ENCODE measurements at regions not wholly inside any gene's neighbourhood (a gene's known extent, or its start where the extent isn't known, plus 50 kb on each side); places are given as distances from the start of the nearest gene placed in this dataset.
A peak's percentile ranks its signal among the peaks of the same experiment; 100 is the strongest.

DNA sequence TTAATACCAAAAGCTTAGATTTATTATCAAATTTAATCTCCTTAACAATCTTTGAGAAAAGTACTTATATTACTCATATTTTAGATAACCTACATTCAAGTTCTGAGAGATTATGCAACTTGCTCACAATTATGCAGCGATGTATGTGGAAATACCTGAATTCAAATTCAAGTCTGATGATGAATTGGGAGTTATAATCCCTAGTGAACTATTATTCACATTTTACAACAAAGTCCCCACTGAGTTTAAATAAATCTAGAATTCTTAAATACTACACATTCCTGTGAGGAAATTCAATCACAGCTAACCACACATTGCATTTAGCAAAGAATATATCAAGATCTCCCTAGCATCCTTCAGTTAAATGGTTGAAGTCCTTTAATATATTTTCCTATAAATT lies 278.4 kb downstream of the NOL4 start:
- ATAC-seq = no peak

DNA sequence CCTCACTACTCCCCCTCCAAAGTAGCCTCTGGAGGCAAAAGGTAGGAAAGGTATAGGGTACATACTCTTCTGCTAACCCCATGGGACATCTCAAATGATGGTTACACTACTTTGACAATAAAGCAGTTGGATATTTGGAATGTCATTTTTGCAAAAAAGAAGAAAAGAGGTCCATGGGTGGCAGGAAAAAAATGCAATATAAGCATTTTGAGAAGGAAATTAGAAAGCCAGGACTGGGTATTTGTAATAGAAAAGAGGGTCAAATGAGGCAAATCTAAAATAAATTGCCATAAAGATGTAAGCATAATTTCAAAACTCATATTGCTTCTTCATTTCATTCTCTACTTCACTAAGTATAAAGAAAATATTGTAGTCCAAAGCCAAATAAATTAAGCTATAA lies 280.2 kb downstream of the NOL4 start:
- H3K36me3 Mint-ChIP-seq = no peaks in the 10 kb centered on the region
- H3K4me1 Mint-ChIP-seq = no peaks in the 10 kb centered on the region
- no peak overlapping the region for H3K27ac Mint-ChIP-seq
- no peaks in the 10 kb centered on the region for H3K27me3 Mint-ChIP-seq
- peaks cover 8% of the 10 kb centered on the region for H3K9me3 Mint-ChIP-seq
- no peak overlapping the region for H3K4me3 Mint-ChIP-seq
- no peak for ATAC-seq

More for the DNA sequence above, 278.4 kb downstream of the NOL4 start:
- Mint-ChIP-seq H3K9me3 (no peaks in the 10 kb centered on the region), H3K27ac (no peak overlapping the region), H3K4me1 (no peaks in the 10 kb centered on the region), H3K36me3 (no peaks in the 10 kb centered on the region), H3K4me3 (no peak overlapping the region), H3K27me3 (no peaks in the 10 kb centered on the region)

- Mint-ChIP-seq H3K27ac (no peak overlapping the region), H3K9me3 (peaks cover 13% of the 10 kb centered on the region), H3K36me3 (no peaks in the 10 kb centered on the region), H3K27me3 (no peaks in the 10 kb centered on the region), H3K4me3 (no peak overlapping the region), H3K4me1 (no peaks in the 10 kb centered on the region)
- ATAC-seq = no peak
Measured at GRCh38 chr18:33937270-33937816, 287.4 kb downstream of the NOL4 start.

DNA sequence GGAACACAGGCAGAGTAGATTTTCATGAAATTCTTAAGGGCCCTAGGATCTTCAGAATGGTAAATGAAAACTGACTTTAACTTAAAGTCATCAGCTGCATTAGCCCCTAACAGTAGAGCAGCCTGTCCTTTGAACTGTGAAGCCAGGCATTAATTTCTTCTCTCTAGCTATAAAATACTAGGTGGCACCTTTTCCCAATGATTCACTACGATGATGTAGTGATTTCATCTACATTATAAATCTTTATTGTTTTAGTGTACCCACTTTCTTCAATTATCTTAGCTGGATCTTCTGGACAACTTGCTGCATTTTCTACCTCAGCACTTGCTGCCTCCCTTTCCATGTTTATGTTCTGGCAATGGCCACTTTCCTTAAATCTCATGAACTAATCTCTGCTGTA lies 290.5 kb downstream of the NOL4 start:
- Mint-ChIP-seq H3K4me3 (no peak overlapping the region), H3K4me1 (no peaks in the 10 kb centered on the region), H3K9me3 (peaks cover 5% of the 10 kb centered on the region), H3K27me3 (no peaks in the 10 kb centered on the region), H3K27ac (no peak overlapping the region), H3K36me3 (no peaks in the 10 kb centered on the region)
- ATAC-seq = no peak

DNA sequence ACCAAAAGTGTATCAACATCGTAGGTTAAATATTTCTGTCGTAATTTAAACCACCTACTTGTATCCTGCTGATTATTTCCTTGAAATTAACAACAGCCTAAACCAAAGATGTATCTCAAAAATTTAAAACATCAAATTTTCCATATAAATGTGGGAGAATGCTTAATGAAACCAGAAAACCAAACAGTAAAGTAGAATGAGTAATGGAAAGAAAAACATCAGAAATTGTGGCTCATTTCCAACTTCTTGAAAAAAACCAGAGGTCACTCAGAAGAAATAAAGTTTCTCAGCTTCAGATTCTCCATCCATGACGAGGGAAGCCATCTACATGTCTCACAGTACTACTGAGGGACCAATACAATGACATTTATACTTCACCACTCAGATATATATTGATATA lies 296.5 kb downstream of the NOL4 start:
- H3K9me3 Mint-ChIP-seq = no peaks in the 10 kb centered on the region
- no peak overlapping the region for H3K27ac Mint-ChIP-seq
- no peaks in the 10 kb centered on the region for H3K4me1 Mint-ChIP-seq
- H3K27me3 Mint-ChIP-seq = no peaks in the 10 kb centered on the region
- ATAC-seq = no peak
- H3K36me3 Mint-ChIP-seq = no peaks in the 10 kb centered on the region
- no peak overlapping the region for H3K4me3 Mint-ChIP-seq

GRCh38 chr18:33924576-33924975 lies 300.1 kb downstream of the NOL4 start:
- Mint-ChIP-seq H3K36me3 (no peaks in the 10 kb centered on the region), H3K27ac (no peak overlapping the region), H3K27me3 (no peaks in the 10 kb centered on the region), H3K4me1 (no peaks in the 10 kb centered on the region), H3K4me3 (no peak overlapping the region), H3K9me3 (no peaks in the 10 kb centered on the region)
- no peak for ATAC-seq

DNA sequence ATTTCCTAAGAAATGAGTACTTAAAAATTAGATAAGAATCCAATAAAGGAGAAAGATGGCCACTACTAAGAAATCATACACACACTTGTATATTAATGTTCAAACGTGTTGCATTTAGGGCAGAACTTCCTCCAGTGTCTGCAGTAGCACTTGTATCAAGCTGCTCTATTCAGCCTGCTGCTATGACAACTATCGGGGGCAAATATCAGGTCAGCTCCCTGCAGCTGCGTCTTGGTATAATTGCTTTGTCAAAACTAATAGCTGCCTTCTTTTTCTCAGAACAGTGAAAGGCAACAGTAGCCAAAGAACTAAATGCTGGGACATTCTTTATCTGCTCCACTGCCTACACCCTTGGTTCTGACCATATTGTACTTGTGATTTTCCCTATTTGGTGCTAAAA lies 300.7 kb downstream of the NOL4 start:
- Mint-ChIP-seq H3K4me3 (no peak overlapping the region), H3K27me3 (no peaks in the 10 kb centered on the region), H3K27ac (no peak overlapping the region), H3K4me1 (no peaks in the 10 kb centered on the region), H3K9me3 (no peaks in the 10 kb centered on the region), H3K36me3 (no peaks in the 10 kb centered on the region)
- no peak for ATAC-seq

GRCh38 chr18:33918571-33918970 lies 306.1 kb downstream of the NOL4 start:
- no peaks in the 10 kb centered on the region for H3K36me3 Mint-ChIP-seq
- no peaks in the 10 kb centered on the region for H3K27me3 Mint-ChIP-seq
- no peak overlapping the region for H3K4me3 Mint-ChIP-seq
- H3K9me3 Mint-ChIP-seq = peaks cover 13% of the 10 kb centered on the region
- H3K27ac Mint-ChIP-seq = no peak overlapping the region
- no peaks in the 10 kb centered on the region for H3K4me1 Mint-ChIP-seq
- ATAC-seq = no peak

DNA sequence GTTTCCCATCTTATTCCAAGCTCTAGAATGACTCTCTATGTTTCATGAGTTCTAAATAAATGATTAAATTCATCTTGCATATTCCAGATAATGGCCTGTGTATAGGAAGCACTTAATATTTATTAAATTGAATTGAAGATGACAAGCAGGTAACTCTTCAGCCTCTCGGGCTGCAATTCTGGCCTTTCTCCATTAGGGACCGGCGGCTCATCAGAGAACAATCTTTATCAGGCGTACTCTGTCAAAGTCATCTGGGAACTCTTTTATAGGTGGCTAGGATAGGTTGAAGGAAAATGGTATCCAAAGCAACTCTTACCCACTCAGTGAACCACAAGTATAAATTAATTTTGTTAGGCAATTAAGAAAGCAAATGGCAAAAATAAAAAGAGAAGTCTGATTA lies 308.5 kb downstream of the NOL4 start:
- Mint-ChIP-seq H3K27ac (no peak overlapping the region), H3K27me3 (no peaks in the 10 kb centered on the region), H3K4me1 (no peaks in the 10 kb centered on the region), H3K4me3 (no peak overlapping the region), H3K9me3 (peaks cover 13% of the 10 kb centered on the region), H3K36me3 (no peaks in the 10 kb centered on the region)
- ATAC-seq = no peak

GRCh38 chr18:33914399-33914798 lies 310.3 kb downstream of the NOL4 start:
- Mint-ChIP-seq H3K27me3 (no peaks in the 10 kb centered on the region), H3K36me3 (no peaks in the 10 kb centered on the region), H3K4me3 (no peak overlapping the region), H3K9me3 (peaks cover 13% of the 10 kb centered on the region), H3K4me1 (no peaks in the 10 kb centered on the region), H3K27ac (no peak overlapping the region)
- peak; percentile 16 for ATAC-seq

- Mint-ChIP-seq H3K36me3 (no peaks in the 10 kb centered on the region), H3K4me3 (no peak overlapping the region), H3K4me1 (no peaks in the 10 kb centered on the region), H3K9me3 (peaks cover 6% of the 10 kb centered on the region), H3K27me3 (no peaks in the 10 kb centered on the region), H3K27ac (no peak overlapping the region)
- ATAC-seq = no peak
Measured at GRCh38 chr18:33906046-33906445, 318.7 kb downstream of the NOL4 start.

DNA sequence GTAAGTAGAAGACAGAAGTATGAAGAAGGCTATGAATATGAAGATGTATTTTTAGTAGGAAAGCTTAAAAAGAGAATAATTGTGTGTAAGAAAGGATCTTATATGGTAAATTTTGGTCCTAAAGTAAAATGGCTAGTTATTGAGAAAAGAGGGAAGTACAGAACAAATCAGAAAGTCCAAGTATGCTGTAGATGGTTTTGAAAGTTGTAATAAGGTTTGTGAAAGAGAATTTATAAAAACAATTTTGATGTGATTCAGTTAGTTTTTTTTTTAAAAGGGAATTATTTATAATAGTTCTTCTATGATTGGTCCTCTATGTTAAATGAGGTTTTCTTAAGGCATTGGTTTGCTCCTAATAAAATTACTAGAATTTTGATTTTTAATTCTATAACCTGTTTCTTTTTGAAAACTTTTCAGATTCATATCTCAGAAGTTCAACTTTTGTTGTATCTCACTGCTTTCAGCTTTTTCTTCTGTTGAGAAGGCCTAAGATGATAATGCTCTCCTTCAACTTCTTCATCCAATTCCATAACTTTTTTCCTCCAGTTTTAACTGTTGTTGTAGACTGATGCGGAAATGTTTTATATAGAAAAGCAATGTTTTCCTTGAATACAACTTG lies 322.7 kb downstream of the NOL4 start:
- Mint-ChIP-seq H3K9me3 (peaks cover 11% of the 10 kb centered on the region), H3K27ac (no peak overlapping the region)

GRCh38 chr18:33900638-33901037 lies 322.6 kb downstream of the ASXL3 start:
- Mint-ChIP-seq H3K27ac (no peak overlapping the region), H3K27me3 (no peaks in the 10 kb centered on the region), H3K4me1 (no peaks in the 10 kb centered on the region), H3K4me3 (no peak overlapping the region), H3K9me3 (peaks cover 11% of the 10 kb centered on the region), H3K36me3 (no peaks in the 10 kb centered on the region)
- no peak for ATAC-seq

More for the DNA sequence above, 322.7 kb downstream of the NOL4 start:
- Mint-ChIP-seq H3K4me1 (no peaks in the 10 kb centered on the region), H3K4me3 (no peak overlapping the region), H3K27me3 (no peaks in the 10 kb centered on the region), H3K36me3 (no peaks in the 10 kb centered on the region)
- no peak for ATAC-seq

- H3K36me3 Mint-ChIP-seq = no peaks in the 10 kb centered on the region
- H3K4me1 Mint-ChIP-seq = no peaks in the 10 kb centered on the region
- no peak overlapping the region for H3K4me3 Mint-ChIP-seq
- no peak for ATAC-seq
- peaks cover 8% of the 10 kb centered on the region for H3K9me3 Mint-ChIP-seq
- H3K27me3 Mint-ChIP-seq = no peaks in the 10 kb centered on the region
- no peak overlapping the region for H3K27ac Mint-ChIP-seq
Measured at GRCh38 chr18:33898427-33898826, 320.4 kb downstream of the ASXL3 start.

DNA sequence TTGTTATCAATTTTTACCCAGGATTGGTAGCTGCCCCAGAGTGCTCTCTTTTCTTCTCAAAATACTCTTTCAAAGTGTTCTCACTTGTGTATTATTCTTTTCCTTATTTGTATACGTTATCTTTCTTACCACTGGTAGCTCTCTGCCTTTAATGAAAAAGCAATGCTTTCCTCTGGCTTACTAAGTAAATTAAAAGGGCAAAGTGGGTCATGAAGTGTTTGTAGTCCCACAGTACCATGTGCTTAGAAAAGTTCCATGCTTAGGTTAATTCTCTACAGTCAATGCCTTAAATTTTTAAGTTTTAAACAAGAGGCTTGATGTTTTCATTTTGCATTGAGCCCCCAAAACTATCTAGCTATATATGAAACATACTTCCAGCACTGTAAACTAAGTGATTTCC lies 300.2 kb downstream of the ASXL3 start:
- H3K9me3 Mint-ChIP-seq = peaks cover 3% of the 10 kb centered on the region
- H3K27ac Mint-ChIP-seq = no peak overlapping the region
- H3K36me3 Mint-ChIP-seq = no peaks in the 10 kb centered on the region
- ATAC-seq = no peak
- no peaks in the 10 kb centered on the region for H3K27me3 Mint-ChIP-seq
- H3K4me1 Mint-ChIP-seq = no peaks in the 10 kb centered on the region
- no peak overlapping the region for H3K4me3 Mint-ChIP-seq

- no peak overlapping the region for H3K27ac Mint-ChIP-seq
- no peaks in the 10 kb centered on the region for H3K27me3 Mint-ChIP-seq
- H3K9me3 Mint-ChIP-seq = peaks cover 3% of the 10 kb centered on the region
- no peaks in the 10 kb centered on the region for H3K4me1 Mint-ChIP-seq
- no peak for ATAC-seq
- no peak overlapping the region for H3K4me3 Mint-ChIP-seq
- H3K36me3 Mint-ChIP-seq = no peaks in the 10 kb centered on the region
Measured at GRCh38 chr18:33875029-33875565, 297.1 kb downstream of the ASXL3 start.

All from stimulated activated memory B cell treated with anti-CD40 and anti-IgM and Interleukin-4, amounts not matched to agents 10 μg/mL and 1 μg/mL and 100 μg/mL, for 72 hours (primary cell).